ENCODE measurements at regions not wholly inside any gene's neighbourhood (a gene's known extent, or its start where the extent isn't known, plus 50 kb on each side); places are given as distances from the start of the nearest gene placed in this dataset.

DNA sequence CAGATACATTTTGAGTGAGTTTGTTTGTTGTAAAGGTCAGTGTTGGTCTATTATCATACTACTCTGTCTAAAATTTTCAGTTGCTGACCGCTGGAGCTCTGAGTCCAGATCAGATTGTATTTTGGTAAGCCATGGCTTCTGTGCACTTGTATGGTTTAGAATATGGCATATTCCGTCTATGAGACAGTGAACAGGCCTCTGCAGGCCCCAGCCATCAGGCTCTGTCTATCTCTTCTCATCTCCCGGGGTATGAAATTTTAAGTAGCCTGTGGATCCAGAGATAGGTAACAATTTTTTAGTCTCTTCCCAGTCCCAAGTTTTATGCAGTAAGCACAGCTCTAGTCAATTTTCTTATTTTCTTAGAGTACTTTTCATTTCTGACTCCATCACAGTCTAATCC, 1929.1 kb upstream of the SEL1L start:
- H3K4me1 Mint-ChIP-seq: no peaks in the 10 kb centered on the region
- intact Hi-C loops (cut with micrococcal nuclease): no loop called here
- peaks cover 7 to 9% of the 10 kb centered on the region in 2 donors for H3K9me3 ChIP-seq (replicated peaks in 1 of 2; ENCODE audit: control insufficient read depth in 1 of 2, insufficient read depth in 1 of 2, low read length in 2 of 2)
- WGBS (ENCODE audit: insufficient coverage): no CpG with 5 or more reads among the region's 3 CpGs
- H3K4me1 ChIP-seq (ENCODE audit: control insufficient read depth in 1 of 2, insufficient read depth in 2 of 2, low read length in 2 of 2): no peaks in the 10 kb centered on the region
- peaks cover 5 to 16% (median 14%) of the 10 kb centered on the region in 7 donors for H3K9me3 Mint-ChIP-seq
- H2AFZ ChIP-seq (ENCODE audit: insufficient read depth, low read depth, low read length, poor library complexity, severe bottlenecking): no peak overlapping the region
- H3K27me3 Mint-ChIP-seq (ENCODE audit: low read depth in 3 of 3): no peaks in the 10 kb centered on the region
- H3K36me3 ChIP-seq (replicated peaks in 1 of 2; ENCODE audit: control insufficient read depth in 1 of 2, insufficient read depth in 2 of 2, low read length in 2 of 2): no peaks in the 10 kb centered on the region
- DNase-seq: no peak
- H3K4me3 ChIP-seq (replicated peaks in 1 of 3; ENCODE audit: low read depth in 2 of 3, low read length in 3 of 3): no peak overlapping the region
- H3K36me3 Mint-ChIP-seq: no peaks in the 10 kb centered on the region
- H3K79me2 ChIP-seq (ENCODE audit: insufficient read depth, low read length): no peaks in the 10 kb centered on the region
- H3K27me3 ChIP-seq (ENCODE audit: control insufficient read depth in 2 of 2, insufficient read depth in 2 of 2, low read length in 2 of 2): no peaks in the 10 kb centered on the region
- TF ChIP-seq CTCF (IDR thresholded peaks at IDR 0.05): no peak
- H3K4me3 Mint-ChIP-seq: no peak overlapping the region
- no peak overlapping the region for H3K27ac Mint-ChIP-seq
- no peaks in the 10 kb centered on the region for H4K20me1 ChIP-seq (ENCODE audit: insufficient read depth, low read length)
- no peak overlapping the region for H3K9ac ChIP-seq (ENCODE audit: insufficient read depth, low read length, poor library complexity, severe bottlenecking)
- no peak overlapping the region for H3K4me2 ChIP-seq (replicated peaks; ENCODE audit: extremely low read depth, low read length, poor library complexity, severe bottlenecking)
- H3K27ac ChIP-seq (ENCODE audit: low read depth in 1 of 2, low read length in 2 of 2): no peak overlapping the region

DNA sequence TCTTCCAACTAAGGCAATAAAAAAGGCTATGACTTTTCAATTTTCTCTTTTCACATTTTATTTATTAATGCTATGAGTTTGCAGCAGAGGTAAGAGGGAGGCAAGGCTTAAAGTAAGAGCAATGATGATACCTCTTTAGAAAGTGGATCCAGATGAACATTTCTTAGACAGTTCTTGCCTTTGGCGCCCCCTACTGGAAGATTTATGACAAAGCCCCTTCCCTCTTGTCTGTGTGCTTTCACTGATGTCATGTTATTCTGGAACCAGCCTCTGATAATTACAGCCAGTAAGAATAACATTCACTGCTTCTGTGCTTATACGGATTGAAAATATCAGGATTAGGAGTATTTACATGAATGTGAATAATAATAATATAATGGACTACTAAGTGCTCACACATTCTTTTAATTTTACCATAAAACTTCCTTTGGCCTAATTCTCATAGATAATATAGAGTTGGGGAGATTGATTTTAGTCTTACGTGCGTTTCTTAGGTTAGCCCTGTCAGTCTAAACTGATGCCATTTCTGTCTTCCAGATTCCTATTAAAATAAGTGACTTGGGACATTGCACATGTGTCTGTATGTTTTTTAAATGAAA, 1929.9 kb upstream of the SEL1L start:
- no peak overlapping the region for H2AFZ ChIP-seq (ENCODE audit: insufficient read depth, low read depth, low read length, poor library complexity, severe bottlenecking)
- no peaks in the 10 kb centered on the region for H3K27me3 ChIP-seq (ENCODE audit: control insufficient read depth in 2 of 2, insufficient read depth in 2 of 2, low read length in 2 of 2)
- H3K9me3 ChIP-seq (replicated peaks in 1 of 2; ENCODE audit: control insufficient read depth in 1 of 2, insufficient read depth in 1 of 2, low read length in 2 of 2): peaks cover 7% of the 10 kb centered on the region in 2 donors
- H3K79me2 ChIP-seq (ENCODE audit: insufficient read depth, low read length): no peaks in the 10 kb centered on the region
- H3K36me3 Mint-ChIP-seq: no peaks in the 10 kb centered on the region
- H3K4me1 ChIP-seq (ENCODE audit: control insufficient read depth in 1 of 2, insufficient read depth in 2 of 2, low read length in 2 of 2): no peaks in the 10 kb centered on the region
- H3K27me3 Mint-ChIP-seq (ENCODE audit: low read depth in 3 of 3): no peaks in the 10 kb centered on the region
- no peak overlapping the region for H3K27ac ChIP-seq (ENCODE audit: low read depth in 1 of 2, low read length in 2 of 2)
- H3K9ac ChIP-seq (ENCODE audit: insufficient read depth, low read length, poor library complexity, severe bottlenecking): no peak overlapping the region
- no peaks in the 10 kb centered on the region for H3K36me3 ChIP-seq (replicated peaks in 1 of 2; ENCODE audit: control insufficient read depth in 1 of 2, insufficient read depth in 2 of 2, low read length in 2 of 2)
- whole genome bisulfite sequencing (ENCODE audit: insufficient coverage): 0% methylated on average over 1 of the region's 4 CpGs
- intact Hi-C loops (cut with micrococcal nuclease): no loop called here
- no peak overlapping the region for H3K4me3 ChIP-seq (replicated peaks in 1 of 3; ENCODE audit: low read depth in 2 of 3, low read length in 3 of 3)
- peak; percentile 89 for TF ChIP-seq CTCF (IDR thresholded peaks at IDR 0.05)
- DNase-seq: peak; percentile 1 to 31 (median 26)
- no peak overlapping the region for H3K4me2 ChIP-seq (replicated peaks; ENCODE audit: extremely low read depth, low read length, poor library complexity, severe bottlenecking)
- peaks cover 0 to 11% (median 8%) of the 10 kb centered on the region in 7 donors for H3K9me3 Mint-ChIP-seq
- no peak overlapping the region for H3K27ac Mint-ChIP-seq
- H3K4me3 Mint-ChIP-seq: no peak overlapping the region
- H4K20me1 ChIP-seq (ENCODE audit: insufficient read depth, low read length): no peaks in the 10 kb centered on the region
- no peaks in the 10 kb centered on the region for H3K4me1 Mint-ChIP-seq

Data from CD14-positive monocyte (primary cell).